ENCODE measurements at regions not wholly inside any gene's neighbourhood (a gene's known extent, or its start where the extent isn't known, plus 50 kb on each side); places are given as distances from the start of the nearest gene placed in this dataset.

GRCh38 chr5:100667161-100667630 lies 132.0 kb downstream of the FAM174A start:
- TF ChIP-seq CTCF (conservative IDR thresholded peaks at IDR 0.05) (no peak), ZFX (IDR thresholded peaks at IDR 0.05) (no peak)

All from C4-2B (cell line).